OCI-LY3 (cell line): ENCODE measurements at regions not wholly inside any gene's neighbourhood (a gene's known extent, or its start where the extent isn't known, plus 50 kb on each side); places are given as distances from the start of the nearest gene placed in this dataset.
"Not testable (repeated sequence)": the region's sequence is repeated elsewhere in the genome, so short reads cannot be mapped to it uniquely, and the experiment has no call there.

Source experiments
- CTCF ChIP-seq: fragments of 200-600, 300-600 bp; sonication (generic); IDR thresholded peaks from 2 replicates; pipeline ENCODE4 v1.5.1; 2014; ENCODE audit warnings: antibody characterized with exemption, low read length, low read depth
- EZH2phosphoT487 ChIP-seq: fragments of 200-600 bp; shearing (Covaris generic); IDR thresholded peaks from 2 replicates; pipeline ENCODE4 v1.6.1; 2018; ENCODE audit warnings: antibody characterized with exemption, mixed run types, low read depth

- TF ChIP-seq CTCF, EZH2phosphoT487: not testable (repeated sequence)
These were observed 144.0 kb downstream of the LAT start for GRCh38 chr16:29128732-29129457.
